ENCODE measurements at regions not wholly inside any gene's neighbourhood (a gene's known extent, or its start where the extent isn't known, plus 50 kb on each side); places are given as distances from the start of the nearest gene placed in this dataset.

DNA sequence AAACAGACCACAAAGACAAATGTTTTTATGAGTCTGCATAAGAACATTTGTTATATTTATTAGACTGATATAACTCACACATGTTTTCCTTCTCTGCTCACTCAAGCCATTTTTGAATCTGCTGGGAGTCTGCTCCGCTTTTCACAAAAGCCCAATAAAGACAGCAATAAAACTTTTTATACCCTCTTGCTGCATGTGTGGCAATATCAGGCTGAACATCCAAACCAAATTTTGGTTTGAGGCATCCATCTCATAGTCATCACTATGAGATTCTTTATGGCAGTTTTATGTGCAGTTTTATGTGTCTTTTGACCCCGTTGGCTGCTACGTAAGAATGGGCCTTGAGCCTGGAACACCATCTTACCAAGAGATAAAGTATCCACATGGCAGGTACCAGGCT, 1276.8 kb upstream of the ADGRB3 start:
- no peak for TF ChIP-seq CTCF (conservative IDR thresholded peaks at IDR 0.05)
- no peak for TF ChIP-seq EZH2 (IDR thresholded peaks at IDR 0.05; ENCODE audit: low read depth)

All from PC-9 (cell line).